ENCODE measurements at regions not wholly inside any gene's neighbourhood (a gene's known extent, or its start where the extent isn't known, plus 50 kb on each side); places are given as distances from the start of the nearest gene placed in this dataset.
"Not testable (repeated sequence)": the region's sequence is repeated elsewhere in the genome, so short reads cannot be mapped to it uniquely, and the experiment has no call there.

GRCh38 chr16:34014841-34015820 is 555.7 kb downstream of the TP53TG3F start:
- WGBS, 10 experiments, result 20% methylated on average over 1 of the region's 83 CpGs; no CpG with 5 or more reads in 9 of the 10 experiments
- H3K27ac ChIP-seq; H3K4me1 ChIP-seq (replicated peaks in 1 of 2); ATAC-seq (replicated peaks in 6 of 8); H3K4me3 ChIP-seq; in situ Hi-C loops (cut with MboI; ENCODE audit: low pct_unique_long_range_greater_than_20kb in 2 of 9, low sequenced_read_pairs in 9 of 9, unreplicated experiment in 9 of 9): not testable (repeated sequence)

- ATAC-seq (replicated peaks in 6 of 8); H3K4me3 ChIP-seq; H3K4me1 ChIP-seq (replicated peaks in 1 of 2); H3K27ac ChIP-seq; in situ Hi-C loops (cut with MboI; ENCODE audit: low pct_unique_long_range_greater_than_20kb in 2 of 9, low sequenced_read_pairs in 9 of 9, unreplicated experiment in 9 of 9): not testable (repeated sequence)
Observed at GRCh38 chr16:34018277-34018676, 558.9 kb downstream of the TP53TG3F start.

DNA sequence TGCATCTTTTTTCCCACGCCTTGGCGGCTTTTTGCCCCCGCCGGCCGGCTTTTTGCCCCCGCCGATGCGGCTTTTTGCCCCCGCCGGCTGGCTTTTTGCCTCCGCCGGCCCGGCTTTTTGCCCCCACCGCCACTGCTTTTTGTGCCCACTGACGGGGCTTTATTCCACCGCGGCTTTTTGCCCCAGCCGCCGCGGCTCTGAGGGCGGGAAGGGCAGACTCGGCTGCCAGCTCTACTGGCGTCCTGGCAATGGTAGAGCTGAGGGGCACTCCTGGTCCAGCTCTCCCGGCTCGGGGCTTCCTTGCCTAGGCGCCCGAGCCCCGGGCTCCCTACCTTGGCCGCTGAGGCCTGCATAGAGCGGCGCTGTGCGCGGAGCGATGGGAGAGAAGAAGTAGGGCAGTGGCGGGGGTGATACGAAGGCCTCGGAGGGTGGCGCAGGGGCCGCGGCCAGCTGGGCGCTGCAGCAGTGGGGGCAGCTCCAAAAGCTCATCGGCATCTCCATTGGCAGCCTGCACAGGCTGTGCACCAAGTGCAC is 591.4 kb downstream of the TP53TG3F start:
- WGBS, 10 experiments, result 20 to 60% (median 60%) methylated on average over 2 to 5 of the region's 42 CpGs; no CpG with 5 or more reads in 7 of the 10 experiments
- Histone ChIP-seq H3K4me3 (no peak overlapping the region), H3K27ac (no peak overlapping the region), H3K4me1 (replicated peaks in 1 of 2) (no peaks in the 10 kb centered on the region)
- no peak for ATAC-seq (replicated peaks in 6 of 8)
- in situ Hi-C loops (cut with MboI; ENCODE audit: low pct_unique_long_range_greater_than_20kb in 2 of 9, low sequenced_read_pairs in 9 of 9, unreplicated experiment in 9 of 9), result no loop called here

DNA sequence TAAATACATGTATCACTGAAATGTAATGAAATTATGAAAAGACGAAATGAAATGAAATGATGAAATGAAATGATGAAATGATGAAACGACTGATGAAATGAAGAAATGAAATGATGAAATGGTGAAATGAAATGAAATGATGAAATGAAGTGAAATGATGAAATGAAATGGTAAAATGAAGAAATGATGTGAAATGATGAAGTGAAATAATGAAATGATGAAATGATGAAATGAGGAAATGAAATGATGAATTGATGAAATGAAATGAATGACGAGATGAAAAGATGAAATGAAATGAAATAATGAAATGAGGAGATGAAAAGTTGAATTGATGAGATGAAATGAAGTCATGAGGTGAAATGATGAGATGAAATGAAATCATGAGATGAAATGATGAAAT is 594.7 kb downstream of the TP53TG3F start:
- Histone ChIP-seq H3K4me3 (no peak overlapping the region), H3K4me1 (replicated peaks in 1 of 2) (no peaks in the 10 kb centered on the region), H3K27ac (no peak overlapping the region)
- no peak for ATAC-seq (replicated peaks in 6 of 8)
- 0 to 38% (median 24%) methylated on average over 1 to 3 of the region's 3 CpGs for WGBS, 10 experiments
- in situ Hi-C loops (cut with MboI; ENCODE audit: low pct_unique_long_range_greater_than_20kb in 2 of 9, low sequenced_read_pairs in 9 of 9, unreplicated experiment in 9 of 9), result no loop called here

GRCh38 chr16:34054969-34055368 is 595.6 kb downstream of the TP53TG3F start:
- WGBS, 10 experiments, result 0 to 34% (median 20%) methylated on average over 3 to 4 of the region's 4 CpGs
- in situ Hi-C loops (cut with MboI; ENCODE audit: low pct_unique_long_range_greater_than_20kb in 2 of 9, low sequenced_read_pairs in 9 of 9, unreplicated experiment in 9 of 9), result no loop called here
- Histone ChIP-seq H3K27ac (no peak overlapping the region), H3K4me1 (replicated peaks in 1 of 2) (no peaks in the 10 kb centered on the region), H3K4me3 (no peak overlapping the region)
- ATAC-seq (replicated peaks in 6 of 8), result no peak

DNA sequence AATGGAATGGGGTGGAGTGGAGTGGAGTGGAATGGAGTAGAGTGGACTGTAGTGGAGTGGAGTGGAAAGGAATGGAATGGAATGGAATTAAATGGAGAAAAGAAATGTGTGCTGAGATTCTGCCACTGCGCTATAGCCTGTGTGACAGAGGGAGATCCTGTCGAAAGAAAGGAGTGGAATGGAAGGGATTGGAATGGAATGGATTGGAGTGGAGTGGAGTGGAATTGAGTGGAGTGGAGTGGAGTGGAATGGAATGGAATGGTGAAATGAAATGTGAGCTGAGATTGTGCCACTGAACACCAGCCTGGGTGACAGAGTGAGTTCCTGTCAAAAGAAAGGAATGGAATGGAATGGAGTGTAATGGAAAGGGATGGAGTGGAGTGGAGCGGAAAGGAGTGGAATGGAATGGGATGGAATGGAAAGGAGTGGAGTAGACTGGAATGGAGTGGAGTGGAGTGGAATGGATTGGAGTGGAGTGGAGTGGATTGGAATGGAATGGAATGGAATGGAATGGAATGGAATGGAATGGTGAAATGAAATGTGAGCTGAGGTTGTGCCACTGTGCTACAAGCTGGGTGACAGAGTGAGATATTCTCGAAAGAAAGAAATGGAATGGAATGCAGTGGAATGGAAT is 603.3 kb downstream of the TP53TG3F start:
- H3K27ac ChIP-seq; in situ Hi-C loops (cut with MboI; ENCODE audit: low pct_unique_long_range_greater_than_20kb in 2 of 9, low sequenced_read_pairs in 9 of 9, unreplicated experiment in 9 of 9); H3K4me3 ChIP-seq; H3K4me1 ChIP-seq (replicated peaks in 1 of 2); ATAC-seq (replicated peaks in 6 of 8): not testable (repeated sequence)
- 15 to 51% (median 26%) methylated on average over 2 to 4 of the region's 4 CpGs for WGBS, 10 experiments

DNA sequence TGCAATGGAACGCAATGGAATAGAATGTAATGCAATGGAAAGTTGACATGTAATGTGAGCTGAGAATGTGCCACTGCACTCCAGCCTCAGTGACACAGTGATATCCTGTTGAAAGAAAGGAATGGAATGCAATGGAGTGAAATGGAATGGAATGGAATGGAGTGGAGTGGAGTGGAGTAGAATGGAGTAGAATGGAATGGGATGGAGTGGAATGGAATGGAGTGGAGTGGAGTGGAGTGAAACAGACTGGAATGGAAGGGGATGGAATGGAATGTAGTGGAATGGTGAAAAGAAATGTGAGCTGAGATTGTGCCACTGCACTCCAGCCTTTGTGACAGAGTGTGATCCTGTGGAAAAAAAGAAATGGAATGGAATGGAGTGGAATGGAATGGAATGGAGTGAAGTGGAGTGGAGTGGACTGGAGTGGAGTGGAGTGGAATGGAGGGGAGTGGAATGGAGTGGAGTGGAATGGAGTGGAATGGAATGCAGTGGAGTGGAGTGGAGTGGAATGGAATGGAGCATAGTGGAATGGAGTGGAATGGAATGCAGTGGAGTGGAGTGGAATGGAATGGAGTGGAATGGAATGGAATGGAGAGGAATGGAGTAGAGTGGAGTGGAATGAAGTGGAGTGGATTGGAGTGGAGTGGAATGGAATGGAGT is 604.2 kb downstream of the TP53TG3F start:
- H3K27ac ChIP-seq; ATAC-seq (replicated peaks in 6 of 8); H3K4me1 ChIP-seq (replicated peaks in 1 of 2); H3K4me3 ChIP-seq; in situ Hi-C loops (cut with MboI; ENCODE audit: low pct_unique_long_range_greater_than_20kb in 2 of 9, low sequenced_read_pairs in 9 of 9, unreplicated experiment in 9 of 9): not testable (repeated sequence)
- 0 to 60% (median 42%) methylated on average over 1 of the region's 1 CpG; no CpG with 5 or more reads in 1 of the 10 experiments for WGBS, 10 experiments

DNA sequence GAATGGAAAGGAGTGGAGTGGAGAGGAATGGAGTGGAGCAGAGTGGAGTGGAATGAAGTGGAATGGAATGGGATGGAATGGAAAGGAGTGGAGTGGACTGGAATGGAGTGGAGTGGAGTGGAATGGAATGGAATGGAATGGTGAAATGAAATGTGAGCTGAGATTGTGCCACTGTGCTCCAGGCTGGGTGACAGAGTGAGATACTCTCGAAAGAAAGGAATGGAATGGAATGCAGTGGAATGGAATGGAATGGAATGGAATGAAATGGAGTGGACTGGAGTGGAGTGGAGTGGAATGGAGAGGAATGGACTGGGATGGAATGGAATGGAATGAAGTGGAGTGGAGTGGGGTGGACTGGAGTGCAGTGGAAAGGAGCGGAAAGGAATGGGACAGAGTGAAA is 605.2 kb downstream of the TP53TG3F start:
- in situ Hi-C loops (cut with MboI; ENCODE audit: low pct_unique_long_range_greater_than_20kb in 2 of 9, low sequenced_read_pairs in 9 of 9, unreplicated experiment in 9 of 9); H3K4me1 ChIP-seq (replicated peaks in 1 of 2); H3K27ac ChIP-seq; ATAC-seq (replicated peaks in 6 of 8); H3K4me3 ChIP-seq: not testable (repeated sequence)
- 2 to 51% (median 17%) methylated on average over 1 to 2 of the region's 2 CpGs for WGBS, 10 experiments

DNA sequence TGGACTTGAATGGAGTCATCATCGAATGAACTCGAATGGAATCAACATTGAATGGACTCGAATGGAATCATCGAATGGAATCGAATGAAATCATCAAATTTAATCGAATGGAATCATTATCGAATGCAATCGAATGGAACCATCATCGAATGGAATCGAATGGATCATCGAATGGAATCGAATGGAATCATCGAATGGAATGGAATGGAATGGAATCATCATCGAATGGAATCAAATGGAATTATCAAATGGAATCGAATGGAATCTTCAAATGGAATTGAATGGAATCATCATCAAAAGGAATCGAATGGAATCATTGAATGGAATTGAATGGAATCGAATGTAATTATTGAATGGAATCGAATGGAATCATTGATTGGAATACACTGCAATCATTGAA is 610.3 kb downstream of the TP53TG3F start:
- in situ Hi-C loops (cut with MboI; ENCODE audit: low pct_unique_long_range_greater_than_20kb in 2 of 9, low sequenced_read_pairs in 9 of 9, unreplicated experiment in 9 of 9); H3K4me3 ChIP-seq; ATAC-seq (replicated peaks in 6 of 8); H3K27ac ChIP-seq; H3K4me1 ChIP-seq (replicated peaks in 1 of 2): not testable (repeated sequence)
- WGBS, 10 experiments, result 44 to 76% (median 60%) methylated on average over 6 to 18 of the region's 18 CpGs

- Histone ChIP-seq H3K4me1 (replicated peaks in 1 of 2) (no peaks in the 10 kb centered on the region), H3K27ac (no peak overlapping the region), H3K4me3 (no peak overlapping the region)
- in situ Hi-C loops (cut with MboI; ENCODE audit: low pct_unique_long_range_greater_than_20kb in 2 of 9, low sequenced_read_pairs in 9 of 9, unreplicated experiment in 9 of 9), result no loop called here
- no peak for ATAC-seq (replicated peaks in 6 of 8)
- 22 to 73% (median 46%) methylated on average over 9 to 14 of the region's 14 CpGs for WGBS, 10 experiments
Observed at GRCh38 chr16:34078691-34079090, 619.3 kb downstream of the TP53TG3F start.

- in situ Hi-C loops (cut with MboI; ENCODE audit: low pct_unique_long_range_greater_than_20kb in 2 of 9, low sequenced_read_pairs in 9 of 9, unreplicated experiment in 9 of 9); H3K4me1 ChIP-seq (replicated peaks in 1 of 2); ATAC-seq (replicated peaks in 6 of 8); H3K4me3 ChIP-seq; H3K27ac ChIP-seq: not testable (repeated sequence)
- WGBS, 10 experiments, result 9 to 47% (median 27%) methylated on average over 4 to 5 of the region's 5 CpGs
Observed at GRCh38 chr16:34085038-34085437, 625.6 kb downstream of the TP53TG3F start.

GRCh38 chr16:34095006-34095405 is 635.6 kb downstream of the TP53TG3F start:
- H3K4me1 ChIP-seq (replicated peaks in 1 of 2); H3K4me3 ChIP-seq; in situ Hi-C loops (cut with MboI; ENCODE audit: low pct_unique_long_range_greater_than_20kb in 2 of 9, low sequenced_read_pairs in 9 of 9, unreplicated experiment in 9 of 9); H3K27ac ChIP-seq; ATAC-seq (replicated peaks in 6 of 8): not testable (repeated sequence)
- WGBS, 10 experiments, result 10 to 79% (median 64%) methylated on average over 3 to 14 of the region's 14 CpGs

- in situ Hi-C loops (cut with MboI; ENCODE audit: low pct_unique_long_range_greater_than_20kb in 2 of 9, low sequenced_read_pairs in 9 of 9, unreplicated experiment in 9 of 9); H3K4me1 ChIP-seq (replicated peaks in 1 of 2); H3K27ac ChIP-seq; ATAC-seq (replicated peaks in 6 of 8); H3K4me3 ChIP-seq: not testable (repeated sequence)
- WGBS, 10 experiments, result 6 to 54% (median 30%) methylated on average over 2 to 4 of the region's 4 CpGs
Observed at GRCh38 chr16:34096911-34097310, 637.5 kb downstream of the TP53TG3F start.

All from motor neuron (in vitro differentiated cells).